HCT116 (cell line): ENCODE measurements at regions not wholly inside any gene's neighbourhood (a gene's known extent, or its start where the extent isn't known, plus 50 kb on each side); places are given as distances from the start of the nearest gene placed in this dataset.

Experiments used
- ATAC-seq: fragments of 200-7000 bp; cut with Tn5 transposase; 2 replicates; pipeline ENCODE4 v1.9.1; 2020; ENCODE audit warnings: mild to moderate bottlenecking, moderate library complexity
- BruUV-seq: library from RNA; stranded (reverse); fragments of 400-500 nt; replicated peaks from 2 replicates; lab custom pipeline; 2021; lab: Mats Ljungman, UMichigan
- CTCF ChIA-PET: fragments of 300-600 bp; sonication (Branson Sonifier 250); formaldehyde crosslinking; loops from one replicate; lab custom pipeline; 2021; ENCODE audit warnings: antibody characterized with exemption; lab: Charles Lee
- POLR2A ChIA-PET: fragments of 300-600, 350-600 bp; sonication (Branson Sonifier 250); formaldehyde crosslinking; loops from one replicate; lab custom pipeline; 2021; ENCODE audit warnings: antibody characterized with exemption; lab: Charles Lee
- RAD21 ChIA-PET, 2 experiments: fragments of 300-600 bp; sonication (Branson Sonifier 250); formaldehyde crosslinking; loops; one replicate each; lab custom pipeline; 2023; ENCODE audit warnings: low total read pairs in 2 of 2; ENCODE audit not compliant: uncharacterized antibody in 2 of 2, unreplicated experiment in 2 of 2, low non-redundant PET in 1 of 2; lab: Charles Lee
- DNase-seq: peaks from one replicate; pipeline ENCODE4 v3.0.0-alpha.2; 2010; ENCODE audit warnings: low read depth, low spot score
- H2AFZ ChIP-seq: fragments of 200-600 bp; shearing (Covaris generic), sonication (generic); 2 replicates; pipeline ENCODE4 v1.6.1; 2017; ENCODE audit warnings: low read depth, mixed run types, mixed read lengths, antibody characterized with exemption, low read length; ENCODE audit not compliant: poor library complexity, severe bottlenecking
- H3K27ac ChIP-seq: 2 replicates; pipeline ENCODE4 v1.5.1; 2012; ENCODE audit warnings: low read depth, low read length
- H3K27me3 ChIP-seq: fragments of 200-600 bp; sonication (generic); 2 replicates; pipeline ENCODE4 v1.6.1; 2016; ENCODE audit warnings: mixed run types, low read length, mixed read lengths; ENCODE audit not compliant: insufficient read depth
- H3K36me3 ChIP-seq, 2 experiments: fragments of 200-500 bp in 1 of 2; fragments of 200-600 bp in 1 of 2; sonication (Bioruptor generic) in 1 of 2; sonication (generic) in 1 of 2; 2 replicates each; pipeline versions ENCODE4 v1.5.1 to v1.6.1; 2014 to 2016; ENCODE audit warnings: low read length in 2 of 2, inconsistent platforms in 1 of 2, mixed read lengths in 1 of 2, mixed run types in 1 of 2; ENCODE audit not compliant: insufficient read depth in 2 of 2, control insufficient read depth in 1 of 2
- H3K4me1 ChIP-seq, 2 experiments: fragments of 200-600 bp in 1 of 2; sonication (generic) in 1 of 2; 2 replicates each; pipeline versions ENCODE4 v1.5.1 to v1.6.1; 2012 to 2017; ENCODE audit warnings: low read length in 2 of 2, inconsistent platforms in 1 of 2, mild to moderate bottlenecking in 1 of 2, mixed read lengths in 1 of 2, mixed run types in 1 of 2, moderate library complexity in 1 of 2; ENCODE audit not compliant: insufficient read depth in 2 of 2, control insufficient read depth in 1 of 2
- H3K4me2 ChIP-seq: fragments of 200-600 bp; sonication (generic); 2 replicates; pipeline ENCODE4 v1.6.1; 2017; ENCODE audit warnings: mixed run types, low read length, mixed read lengths
- H3K4me3 ChIP-seq, 2 experiments: fragments of 200-600 bp in 1 of 2; sonication (generic) in 1 of 2; replicated peaks in 1 of 2; 2 replicates each; pipeline ENCODE4 v1.5.1; 2011 to 2016; ENCODE audit warnings: low read length in 2 of 2, control low read depth in 1 of 2, low read depth in 1 of 2, mild to moderate bottlenecking in 1 of 2, mixed read lengths in 1 of 2, mixed run types in 1 of 2
- H3K79me2 ChIP-seq: fragments of 200-600 bp; sonication (generic); 2 replicates; pipeline ENCODE4 v1.6.1; 2017; ENCODE audit warnings: mild to moderate bottlenecking, mixed run types, low read length, moderate library complexity, mixed read lengths; ENCODE audit not compliant: insufficient read depth
- H3K9ac ChIP-seq: fragments of 200-600 bp; sonication (generic); 2 replicates; pipeline ENCODE4 v1.6.1; 2016; ENCODE audit warnings: low read length, mixed read lengths
- H3K9me2 ChIP-seq: fragments of 200-600 bp; sonication (generic), shearing (Covaris generic); 2 replicates; pipeline ENCODE4 v1.6.1; 2017; ENCODE audit warnings: mixed run types, mild to moderate bottlenecking, moderate library complexity; ENCODE audit not compliant: insufficient read depth
- H3K9me3 ChIP-seq, 2 experiments: fragments of 200-500 bp in 1 of 2; fragments of 200-600 bp in 1 of 2; sonication (Bioruptor generic) in 1 of 2; sonication (generic) in 1 of 2; 2 replicates each; pipeline ENCODE4 v1.6.1; 2014 to 2017; ENCODE audit warnings: low read length in 2 of 2, mixed read lengths in 2 of 2, inconsistent platforms in 1 of 2, low read depth in 1 of 2, mild to moderate bottlenecking in 1 of 2, mixed run types in 1 of 2, moderate library complexity in 1 of 2; ENCODE audit not compliant: control insufficient read depth in 1 of 2, insufficient read depth in 1 of 2
- H4K20me1 ChIP-seq: fragments of 200-600 bp; sonication (generic), shearing (Covaris generic); 2 replicates; pipeline ENCODE4 v1.6.1; 2017; ENCODE audit warnings: mixed run types, mild to moderate bottlenecking, moderate library complexity; ENCODE audit not compliant: insufficient read depth
- CBX3 ChIP-seq: IDR thresholded peaks from 2 replicates; pipeline ENCODE4 v1.6.1; 2012; ENCODE audit warnings: low read depth
- CEBPB ChIP-seq: IDR thresholded peaks from 2 replicates; pipeline ENCODE4 v1.6.1; 2012; ENCODE audit warnings: low read depth
- EZH2 ChIP-seq: fragments of 200-600 bp; sonication (generic); IDR thresholded peaks from 2 replicates; pipeline ENCODE4 v1.6.1; 2017; ENCODE audit warnings: antibody characterized with exemption, mixed run types
- EZH2phosphoT487 ChIP-seq: fragments of 200-600 bp; IDR thresholded peaks from 2 replicates; pipeline ENCODE4 v1.6.1; 2018; ENCODE audit warnings: antibody characterized with exemption, borderline replicate concordance
- FOSL1 ChIP-seq: IDR thresholded peaks from 2 replicates; pipeline ENCODE4 v1.6.1; 2012; ENCODE audit warnings: low read depth
- JUND ChIP-seq: IDR thresholded peaks from 2 replicates; pipeline ENCODE4 v1.6.1; 2012
- POLR2A ChIP-seq: IDR thresholded peaks from 2 replicates; pipeline ENCODE4 v1.7.0; 2011; ENCODE audit warnings: borderline replicate concordance; ENCODE audit not compliant: insufficient read depth, insufficient read length; ENCODE audit errors: extremely low read depth
- POLR2AphosphoS5 ChIP-seq: IDR thresholded peaks from 2 replicates; pipeline ENCODE4 v1.6.1; 2011; ENCODE audit warnings: mild to moderate bottlenecking, low read depth, low read length, moderate library complexity
- RAD21 ChIP-seq: IDR thresholded peaks from 2 replicates; pipeline ENCODE4 v1.6.1; 2012; ENCODE audit warnings: low read depth, mild to moderate bottlenecking
- SRF ChIP-seq: IDR thresholded peaks from 2 replicates; pipeline ENCODE4 v1.6.1; 2012; ENCODE audit warnings: low read depth
- ZFX ChIP-seq: fragments of 450-650 bp; IDR thresholded peaks from 2 replicates; pipeline ENCODE4 v1.6.1; 2017
- ZNF274 ChIP-seq: fragments of 200-500 bp; sonication (Bioruptor generic); IDR thresholded peaks from 2 replicates; pipeline ENCODE4 v1.6.1; 2014; ENCODE audit warnings: mild to moderate bottlenecking, low read depth, low read length, inconsistent platforms
- intact Hi-C: fragments of 100-400 bp; cut with micrococcal nuclease; formaldehyde crosslinking; loops from 2 replicates; pipeline ENCODE4 v1.10.0; 2022
- TF ChIP-seq, protein P1 (sequence below): IDR thresholded peaks from 2 replicates; pipeline ENCODE4 v1.6.1; 2012; ENCODE audit warnings: low read depth
- TF ChIP-seq, protein P2 (sequence below): IDR thresholded peaks from 2 replicates; pipeline ENCODE4 v1.6.1; 2012

DNA sequence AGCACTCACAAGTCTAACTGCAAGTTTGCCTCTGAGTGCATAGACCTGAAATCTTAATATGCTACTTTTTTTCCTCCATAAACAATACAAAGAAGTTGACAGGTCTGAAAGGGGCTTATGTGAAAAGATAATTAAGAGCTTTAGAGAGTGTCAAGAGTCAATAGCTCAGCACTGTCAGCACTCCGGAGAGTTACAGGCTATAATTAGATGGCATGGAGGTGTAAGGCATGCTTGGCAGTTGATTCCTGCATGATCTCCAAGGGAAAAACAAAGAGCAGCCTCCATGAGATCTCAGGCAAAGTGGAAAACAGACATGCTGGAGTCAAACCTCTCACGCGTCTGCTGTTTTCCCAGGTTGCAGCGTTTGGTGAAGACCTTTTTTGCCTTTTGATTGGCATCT lies 468.7 kb downstream of the TLE4 start:
- Histone ChIP-seq H3K4me3 (no peak overlapping the region), H3K4me1 (no peaks in the 10 kb centered on the region), H3K79me2 (no peaks in the 10 kb centered on the region), H3K9ac (no peak overlapping the region), H3K9me2 (no peaks in the 10 kb centered on the region), H4K20me1 (no peaks in the 10 kb centered on the region), H3K4me2 (no peak overlapping the region), H2AFZ (no peak overlapping the region), H3K27ac (no peak overlapping the region), H3K36me3 (no peaks in the 10 kb centered on the region), H3K9me3 (peaks cover 3 to 17% of the 10 kb centered on the region in 2 experiments; a peak in 2 of 4 replicates), H3K27me3 (no peaks in the 10 kb centered on the region)
- POLR2A ChIA-PET = no interaction called here
- CTCF ChIA-PET = no interaction called here
- DNase-seq (no peak), ATAC-seq (no peak)
- TF ChIP-seq POLR2A (no peak), CEBPB (no peak), EZH2phosphoT487 (no peak), POLR2AphosphoS5 (no peak), FOSL1 (no peak), ZNF274 (no peak), ZFX (no peak), SRF (no peak), RAD21 (no peak), EZH2 (no peak), CBX3 (no peak), JUND (no peak)
- TF ChIP-seq, protein P1, sequence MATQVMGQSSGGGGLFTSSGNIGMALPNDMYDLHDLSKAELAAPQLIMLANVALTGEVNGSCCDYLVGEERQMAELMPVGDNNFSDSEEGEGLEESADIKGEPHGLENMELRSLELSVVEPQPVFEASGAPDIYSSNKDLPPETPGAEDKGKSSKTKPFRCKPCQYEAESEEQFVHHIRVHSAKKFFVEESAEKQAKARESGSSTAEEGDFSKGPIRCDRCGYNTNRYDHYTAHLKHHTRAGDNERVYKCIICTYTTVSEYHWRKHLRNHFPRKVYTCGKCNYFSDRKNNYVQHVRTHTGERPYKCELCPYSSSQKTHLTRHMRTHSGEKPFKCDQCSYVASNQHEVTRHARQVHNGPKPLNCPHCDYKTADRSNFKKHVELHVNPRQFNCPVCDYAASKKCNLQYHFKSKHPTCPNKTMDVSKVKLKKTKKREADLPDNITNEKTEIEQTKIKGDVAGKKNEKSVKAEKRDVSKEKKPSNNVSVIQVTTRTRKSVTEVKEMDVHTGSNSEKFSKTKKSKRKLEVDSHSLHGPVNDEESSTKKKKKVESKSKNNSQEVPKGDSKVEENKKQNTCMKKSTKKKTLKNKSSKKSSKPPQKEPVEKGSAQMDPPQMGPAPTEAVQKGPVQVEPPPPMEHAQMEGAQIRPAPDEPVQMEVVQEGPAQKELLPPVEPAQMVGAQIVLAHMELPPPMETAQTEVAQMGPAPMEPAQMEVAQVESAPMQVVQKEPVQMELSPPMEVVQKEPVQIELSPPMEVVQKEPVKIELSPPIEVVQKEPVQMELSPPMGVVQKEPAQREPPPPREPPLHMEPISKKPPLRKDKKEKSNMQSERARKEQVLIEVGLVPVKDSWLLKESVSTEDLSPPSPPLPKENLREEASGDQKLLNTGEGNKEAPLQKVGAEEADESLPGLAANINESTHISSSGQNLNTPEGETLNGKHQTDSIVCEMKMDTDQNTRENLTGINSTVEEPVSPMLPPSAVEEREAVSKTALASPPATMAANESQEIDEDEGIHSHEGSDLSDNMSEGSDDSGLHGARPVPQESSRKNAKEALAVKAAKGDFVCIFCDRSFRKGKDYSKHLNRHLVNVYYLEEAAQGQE = no peak
- TF ChIP-seq, protein P2, sequence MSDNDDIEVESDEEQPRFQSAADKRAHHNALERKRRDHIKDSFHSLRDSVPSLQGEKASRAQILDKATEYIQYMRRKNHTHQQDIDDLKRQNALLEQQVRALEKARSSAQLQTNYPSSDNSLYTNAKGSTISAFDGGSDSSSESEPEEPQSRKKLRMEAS = no peak
- BruUV-seq = no TSS peak
- intact Hi-C loops = no loop called here
- RAD21 ChIA-PET = no interaction called here
